Nucleus accumbens (tissue), 56 donors: ENCODE measurements at regions not wholly inside any gene's neighbourhood (a gene's known extent, or its start where the extent isn't known, plus 50 kb on each side); places are given as distances from the start of the nearest gene placed in this dataset.
"Not testable (repeated sequence)": the region's sequence is repeated elsewhere in the genome, so short reads cannot be mapped to it uniquely, and the experiment has no call there.

ENCODE experiments used
- DNase-seq, 56 donors: peaks; one replicate each; lab custom pipeline; 2025; lab: John Stamatoyannopoulos, UW

DNA sequence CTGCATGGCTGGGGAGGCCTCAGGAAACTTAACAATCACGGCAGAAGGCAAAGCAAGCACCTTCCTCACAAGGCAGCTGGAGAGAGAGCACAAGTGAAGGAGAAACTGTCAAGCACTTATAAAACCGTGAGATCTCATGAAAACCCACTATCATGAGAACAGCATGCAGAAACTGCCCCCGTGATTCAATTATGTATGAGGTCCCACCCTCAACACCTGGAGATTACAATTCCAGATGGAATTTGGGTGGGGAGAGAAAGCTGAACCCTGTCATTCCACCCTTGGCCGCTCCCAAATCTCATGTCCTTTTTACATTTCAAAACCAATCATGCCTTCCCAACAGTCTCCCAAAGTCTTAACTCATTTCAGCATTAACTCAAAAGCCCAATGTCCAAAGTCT, 107.2 kb upstream of the ECI2 start:
- no peak for DNase-seq

DNA sequence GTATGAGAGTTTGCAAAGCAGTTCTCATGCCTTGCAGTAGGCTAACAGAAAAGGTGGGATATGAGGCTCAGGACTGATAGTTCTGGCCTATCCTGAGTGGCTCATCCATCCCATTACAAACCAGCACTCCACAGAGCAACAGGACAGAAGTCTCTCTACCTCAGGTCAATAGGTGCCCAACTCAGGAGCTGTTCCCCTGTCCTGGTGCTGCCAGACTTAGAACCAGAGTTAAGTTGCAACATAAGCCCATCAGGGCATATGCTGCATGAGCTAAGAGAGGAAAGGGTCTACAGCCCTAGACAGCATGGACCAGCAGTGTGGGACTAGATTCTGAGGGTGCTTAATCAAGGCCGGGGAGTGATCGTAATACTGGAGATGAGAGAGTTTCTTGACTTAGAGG, 104.8 kb upstream of the ECI2 start:
- DNase-seq = no peak

DNA sequence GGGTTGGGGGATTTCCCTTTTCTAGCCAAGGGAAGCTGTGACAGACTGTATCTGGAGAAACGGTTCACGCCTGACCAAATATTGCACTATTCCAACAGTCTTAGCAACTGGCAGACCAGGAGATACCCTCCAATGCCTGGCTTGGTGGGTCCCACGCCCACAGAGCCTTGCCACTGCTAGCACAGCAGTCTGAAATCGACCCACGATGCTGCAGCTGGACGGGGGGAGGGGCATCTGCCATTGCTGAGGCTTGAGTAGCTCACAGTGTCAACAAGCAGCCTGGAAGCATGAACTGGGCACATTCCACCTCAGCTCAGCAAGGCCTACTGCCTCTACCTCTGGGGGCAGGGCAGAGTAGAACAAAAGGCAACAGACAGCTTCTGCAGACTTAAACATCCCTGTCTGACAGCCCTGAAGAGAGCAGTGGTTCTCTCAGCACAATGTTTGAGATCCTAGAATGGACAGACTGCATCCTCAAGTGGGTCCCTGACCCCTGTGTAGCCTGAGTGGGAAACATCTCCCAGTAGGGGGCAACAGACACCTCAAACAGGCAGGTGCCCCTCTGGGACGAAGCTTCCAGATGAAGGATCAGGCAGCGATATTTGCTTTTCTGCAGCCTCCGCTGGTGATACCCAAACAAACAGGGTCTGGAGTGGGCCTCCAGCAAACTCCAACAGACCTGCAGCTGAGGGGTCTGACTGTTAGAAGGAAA, 89.9 kb upstream of the ECI2 start:
- DNase-seq = peak in 1 of 56 donors; percentile 30

DNA sequence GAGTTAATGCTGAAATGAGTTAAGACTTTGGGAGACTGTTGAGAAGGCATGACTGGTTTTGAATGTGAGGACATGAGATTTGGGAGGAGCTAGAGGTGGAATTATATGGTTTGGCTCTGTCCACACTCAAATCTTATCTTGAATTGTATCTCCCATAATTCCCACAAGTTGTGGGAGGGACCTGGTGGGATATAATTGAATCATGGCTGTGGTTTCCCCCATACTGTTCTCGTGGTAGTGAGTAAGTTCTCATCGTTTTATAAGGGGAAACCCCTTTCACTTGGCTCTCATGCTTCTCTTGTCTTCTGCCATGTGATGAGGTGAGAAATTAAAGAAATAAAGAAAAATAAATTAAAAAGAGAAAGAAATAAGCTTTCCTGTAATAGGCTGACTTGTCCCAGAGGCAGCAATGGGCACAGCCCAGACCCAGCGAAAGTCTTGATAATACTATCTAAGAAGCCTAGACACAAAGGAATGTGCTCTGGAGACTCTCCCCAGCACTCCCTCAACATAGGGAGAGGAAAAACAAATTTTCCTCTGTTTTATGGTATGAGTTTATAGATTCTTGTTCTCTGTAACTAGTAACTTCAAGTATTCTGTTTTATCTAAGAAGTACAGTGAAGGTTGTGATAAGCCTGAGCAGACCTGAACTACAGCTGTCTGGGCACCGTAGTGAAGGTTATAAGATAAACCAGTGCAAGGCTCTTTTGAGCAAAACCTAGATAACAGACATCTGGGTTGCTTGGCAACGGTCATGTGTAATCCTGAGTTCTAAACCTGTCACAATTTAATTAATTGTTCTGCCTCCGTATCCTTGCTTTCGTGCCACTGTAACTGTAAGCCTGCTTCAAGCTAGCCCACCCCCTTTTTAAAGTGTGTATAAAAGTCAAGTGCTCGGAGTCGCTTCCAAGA, 88.9 kb upstream of the ECI2 start:
- DNase-seq = peak in 3 of 56 donors; percentile 5 to 13 (median 8)

DNA sequence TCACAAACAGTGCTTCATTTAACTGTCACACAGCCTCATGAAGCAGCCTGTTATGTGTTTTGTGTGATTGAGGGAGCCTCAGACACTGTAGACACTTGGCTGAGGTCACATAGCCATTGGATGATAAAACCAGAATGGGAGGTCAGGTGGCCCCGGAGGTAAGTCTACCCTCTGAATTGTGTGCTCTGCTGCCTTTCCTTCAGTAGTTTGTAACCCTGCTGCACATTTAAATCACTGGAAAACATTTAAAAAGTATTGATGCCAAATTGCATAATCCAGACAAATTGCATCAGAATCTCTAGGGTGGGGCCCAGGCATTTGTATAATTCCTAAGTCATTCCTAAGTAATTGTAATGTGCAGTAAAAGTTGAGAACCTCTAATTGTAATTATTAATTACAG, 85.2 kb upstream of the ECI2 start:
- DNase-seq = no peak

DNA sequence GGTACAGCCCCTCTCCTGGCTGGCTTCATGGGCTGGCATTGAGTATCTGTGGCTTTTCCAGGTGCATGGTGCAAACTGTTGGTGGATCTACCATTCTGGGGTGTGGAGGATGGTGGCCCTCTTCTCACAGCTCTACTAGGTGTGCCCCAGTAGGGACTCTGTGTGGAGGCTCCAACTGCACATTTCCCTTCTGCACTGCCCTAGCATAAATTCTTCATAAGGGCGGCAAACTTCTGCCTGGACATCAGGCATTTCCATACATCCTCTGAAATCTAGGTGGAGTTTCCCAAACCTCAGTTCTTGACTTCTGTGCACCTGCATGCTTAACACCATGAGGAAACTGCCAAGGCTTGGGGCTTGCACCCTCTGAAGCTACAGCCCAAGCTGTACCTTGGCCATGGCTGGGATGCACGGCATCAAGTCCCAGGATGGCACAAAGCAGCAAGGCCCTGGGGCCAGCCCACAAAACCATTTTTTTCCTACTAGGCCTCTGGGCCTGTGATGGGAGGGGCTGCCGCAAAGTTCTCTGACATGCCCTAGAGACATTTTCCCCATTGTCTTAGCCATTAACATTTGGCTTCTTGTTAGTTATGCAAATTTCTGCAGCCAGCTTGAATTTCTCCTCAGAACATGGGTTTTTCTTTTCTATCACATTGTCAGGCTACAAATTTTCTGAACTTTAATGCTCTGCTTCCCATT, 83.4 kb upstream of the ECI2 start:
- DNase-seq = not testable (repeated sequence)

DNA sequence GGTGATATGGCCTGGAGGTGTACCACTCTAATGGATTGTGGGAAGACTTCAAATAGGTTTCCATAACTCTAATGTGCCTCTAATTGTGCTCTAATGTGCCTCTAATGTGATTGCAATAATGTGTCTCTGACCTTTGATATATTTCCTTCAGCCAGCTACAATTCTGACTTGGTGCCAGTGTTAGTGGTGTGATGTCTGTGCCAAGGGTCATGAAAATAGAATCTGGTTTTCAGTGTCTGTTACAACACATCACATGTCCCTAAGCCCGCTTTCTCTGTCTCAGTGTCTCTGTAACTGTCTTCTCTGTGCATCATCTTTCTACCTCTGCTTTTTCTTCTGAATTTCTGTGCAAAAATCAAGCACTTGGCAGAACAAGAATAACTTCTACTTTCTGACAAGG, 77.2 kb upstream of the ECI2 start:
- no peak for DNase-seq

DNA sequence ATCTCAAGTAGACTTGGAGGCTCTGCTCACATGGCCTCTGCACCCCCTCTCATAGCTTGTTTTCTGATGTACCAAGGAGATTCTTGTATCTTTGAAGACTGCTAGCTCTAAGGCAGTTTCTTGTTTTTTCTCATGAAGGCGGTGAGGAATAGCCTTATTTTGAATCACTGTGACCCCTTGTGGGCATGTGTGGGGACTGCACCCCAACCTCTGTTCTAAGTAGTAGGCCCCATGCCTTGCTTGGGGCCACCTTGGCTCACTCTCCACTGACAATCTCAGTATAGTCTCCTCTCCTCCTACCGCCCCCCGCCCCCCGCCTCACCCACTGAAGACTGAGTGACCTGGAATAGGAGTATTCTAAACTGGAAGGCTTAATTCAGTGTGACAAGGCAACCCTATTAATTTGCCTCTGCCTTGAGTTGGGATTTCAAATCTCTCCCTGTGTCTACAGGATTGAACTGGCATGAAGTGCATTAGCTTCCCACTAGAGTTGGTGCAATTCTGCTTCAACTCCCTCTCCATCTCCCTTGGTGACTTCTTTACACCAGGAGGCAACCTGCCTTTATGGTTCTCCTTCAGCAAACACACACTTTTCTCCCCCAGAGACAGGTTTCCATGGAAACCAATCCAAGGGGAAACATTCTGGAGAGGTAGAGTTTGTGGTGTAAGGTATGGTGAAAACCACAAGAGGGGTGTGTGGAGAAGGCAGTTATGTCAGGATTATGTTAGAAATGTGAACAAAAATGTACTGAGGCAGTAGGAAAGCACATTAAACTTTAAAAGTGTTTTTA, 75.4 kb upstream of the ECI2 start:
- DNase-seq = peak in 30 of 56 donors; percentile 2 to 58 (median 16)

DNA sequence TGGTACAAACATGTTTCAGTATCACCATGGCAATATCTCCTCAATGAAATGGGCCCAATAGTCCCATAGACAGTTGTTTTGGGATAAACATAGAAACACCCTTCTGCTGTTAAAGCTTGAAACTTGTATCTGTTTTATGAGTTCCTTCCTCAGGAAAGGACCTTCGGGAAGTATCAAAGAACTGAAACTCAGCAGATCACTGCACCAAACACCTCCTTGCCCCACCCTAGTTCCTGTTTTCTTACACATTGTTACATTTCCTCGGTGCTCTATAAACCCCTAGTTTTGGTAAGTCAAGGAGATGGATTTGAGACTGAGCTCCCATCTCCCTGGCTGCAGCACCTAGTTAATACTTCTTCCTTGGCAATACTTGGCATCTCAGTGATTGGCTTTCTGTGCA, 73.8 kb upstream of the ECI2 start:
- DNase-seq = no peak

DNA sequence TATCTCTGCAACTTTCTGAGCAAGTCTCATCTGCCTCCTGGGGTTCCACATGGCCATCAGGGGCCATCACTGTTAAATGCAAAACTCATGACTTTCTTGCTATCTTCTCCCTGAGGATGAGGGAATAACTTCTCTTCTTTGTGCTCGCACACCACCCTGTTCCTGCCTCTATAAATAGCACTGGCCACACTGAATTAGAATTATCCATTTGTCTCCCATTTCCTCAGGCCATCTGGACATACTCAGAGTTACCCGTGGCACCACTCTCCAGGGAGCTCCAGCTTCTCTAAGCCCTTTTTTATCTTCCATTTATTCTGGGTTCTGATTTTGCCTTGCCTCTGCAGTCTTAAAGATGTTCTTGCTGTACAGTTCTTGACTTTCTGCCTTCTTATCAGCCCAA, 72.8 kb upstream of the ECI2 start:
- DNase-seq = no peak

DNA sequence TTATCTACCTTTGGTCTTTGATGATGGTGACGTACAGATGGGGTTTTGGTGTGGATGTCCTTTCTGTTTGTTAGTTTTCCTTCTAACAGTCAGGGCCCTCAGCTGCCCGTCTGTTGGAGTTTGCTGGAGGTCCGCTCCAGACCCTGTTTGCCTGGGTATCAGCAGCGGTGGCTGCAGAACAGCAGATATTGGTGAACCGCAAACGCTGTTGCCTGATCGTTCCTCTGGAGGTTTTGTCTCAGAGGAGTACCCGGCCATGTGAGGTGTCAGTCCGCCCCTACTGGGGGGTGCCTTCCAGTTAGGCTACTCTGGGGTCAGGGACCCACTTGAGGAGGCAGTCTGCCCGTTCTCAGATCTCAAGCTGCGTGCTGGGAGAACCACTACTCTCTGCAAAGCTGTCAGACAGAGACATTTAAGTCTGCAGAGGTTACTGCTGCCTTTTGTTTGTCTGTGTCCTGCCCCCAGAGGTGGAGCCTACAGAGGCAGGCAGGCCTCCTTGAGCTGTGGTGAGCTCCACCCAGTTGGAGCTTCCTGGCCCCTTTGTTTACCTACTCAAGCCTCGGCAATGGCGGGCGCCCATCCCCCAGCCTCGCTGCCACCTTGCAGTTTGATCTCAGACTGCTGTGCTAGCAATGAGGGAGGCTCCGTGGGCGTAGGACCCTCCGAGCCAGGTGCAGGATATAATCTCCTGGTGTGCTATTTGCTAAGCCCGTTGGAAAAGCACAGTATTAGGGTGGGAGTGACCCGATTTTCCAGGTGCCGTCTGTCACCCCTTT, 68.5 kb upstream of the ECI2 start:
- DNase-seq = not testable (repeated sequence)

DNA sequence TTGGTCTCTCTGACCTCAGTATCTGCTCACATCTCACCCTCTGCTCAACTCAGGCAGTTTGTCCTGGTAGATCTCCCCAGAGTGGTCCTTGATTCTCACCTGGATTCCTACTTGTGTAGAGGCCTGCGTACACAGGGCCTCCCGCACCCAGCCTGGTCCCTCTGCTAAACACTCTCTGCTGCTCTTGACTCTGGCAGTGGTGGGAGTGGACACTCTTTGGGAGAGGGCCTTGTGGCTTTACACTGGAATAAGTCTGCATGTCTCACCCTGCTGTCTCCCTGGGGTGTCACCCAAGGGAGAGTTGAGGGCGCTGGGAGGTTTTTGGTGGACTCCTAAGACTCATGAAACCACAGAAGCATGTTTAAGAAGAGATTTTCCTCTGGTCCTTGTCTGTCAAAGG, 57.3 kb upstream of the ECI2 start:
- no peak for DNase-seq

DNA sequence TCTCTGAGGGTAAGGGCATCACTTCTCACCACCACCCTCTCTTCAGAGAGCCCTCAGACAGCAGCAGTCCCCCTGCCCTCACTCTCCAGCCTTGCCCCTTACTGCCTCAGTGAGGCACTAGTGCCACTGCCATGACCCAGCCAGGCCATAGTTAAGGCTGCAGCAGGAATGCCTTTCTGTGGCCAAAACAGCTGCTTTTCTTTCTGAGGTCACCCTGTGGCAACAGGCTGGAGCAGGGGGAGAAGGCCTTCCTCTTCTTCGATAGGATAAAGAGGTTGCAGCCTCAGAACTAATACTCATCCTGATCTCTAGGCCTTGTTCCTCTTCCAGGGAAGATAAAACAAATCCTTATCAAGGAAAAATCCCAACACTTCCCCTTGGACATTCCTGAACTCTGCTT, 56.8 kb upstream of the ECI2 start:
- DNase-seq = no peak

DNA sequence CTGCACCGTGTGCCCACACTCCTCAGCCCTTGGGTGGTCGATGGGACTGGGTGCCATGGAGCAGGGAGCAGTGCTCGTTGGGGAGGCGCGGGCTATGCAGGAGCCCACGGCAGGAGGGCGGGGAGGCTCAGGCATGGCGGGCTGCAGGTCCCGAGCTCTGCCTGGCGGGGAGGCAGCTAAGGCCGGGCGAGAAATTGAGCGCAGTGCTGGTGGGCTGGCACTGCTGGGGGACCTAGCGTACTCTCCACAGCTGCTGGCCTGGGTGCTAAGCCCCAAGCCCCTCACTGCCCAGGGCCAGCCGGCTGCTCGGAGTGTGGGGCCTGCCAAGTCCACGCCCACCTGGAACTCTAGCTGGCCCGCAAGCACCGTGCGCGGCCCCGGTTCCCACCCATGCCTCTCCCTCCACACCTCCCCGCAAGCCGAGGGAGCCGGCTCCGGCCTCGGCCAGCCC, 55.9 kb upstream of the ECI2 start:
- no peak for DNase-seq

DNA sequence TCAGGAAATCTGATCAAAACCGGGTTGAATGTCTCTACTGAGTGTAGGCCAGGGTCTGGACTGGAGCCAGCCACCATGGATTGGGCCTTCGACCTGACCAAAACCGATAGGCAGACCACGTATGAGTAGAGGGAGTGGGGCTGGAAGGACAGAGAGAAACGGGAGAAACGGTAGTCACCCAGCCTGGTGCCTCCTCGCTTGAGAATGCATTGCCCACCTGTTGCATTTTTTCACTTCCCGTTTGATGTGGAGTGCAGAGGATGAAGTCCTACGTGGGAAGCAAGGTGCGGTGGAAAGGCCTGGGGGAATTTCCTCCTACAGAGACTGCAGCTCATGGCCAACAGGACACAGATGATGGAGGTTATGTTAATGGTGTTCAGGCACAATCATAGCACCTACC, 53.9 kb upstream of the ECI2 start:
- no peak for DNase-seq

DNA sequence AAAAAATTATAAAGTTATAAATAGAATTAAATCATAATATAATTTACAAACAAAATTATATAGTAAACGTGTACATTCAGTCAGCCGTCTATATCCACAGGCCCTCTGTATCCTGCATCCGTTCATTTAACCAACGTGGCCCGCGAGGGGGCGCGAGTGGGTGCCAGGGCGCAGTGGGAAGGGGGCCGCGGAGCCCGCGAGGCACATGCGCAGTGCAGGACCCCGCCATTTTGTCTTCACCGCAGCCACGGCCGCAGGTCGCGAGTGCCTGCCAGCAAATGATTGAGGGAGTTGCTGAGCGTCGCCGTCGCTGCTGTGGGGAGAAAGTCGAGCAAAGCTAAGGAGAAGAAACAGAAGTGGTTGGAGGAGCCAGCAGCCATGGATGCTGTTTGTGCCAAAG, 53.4 kb upstream of the ECI2 start:
- no peak for DNase-seq

DNA sequence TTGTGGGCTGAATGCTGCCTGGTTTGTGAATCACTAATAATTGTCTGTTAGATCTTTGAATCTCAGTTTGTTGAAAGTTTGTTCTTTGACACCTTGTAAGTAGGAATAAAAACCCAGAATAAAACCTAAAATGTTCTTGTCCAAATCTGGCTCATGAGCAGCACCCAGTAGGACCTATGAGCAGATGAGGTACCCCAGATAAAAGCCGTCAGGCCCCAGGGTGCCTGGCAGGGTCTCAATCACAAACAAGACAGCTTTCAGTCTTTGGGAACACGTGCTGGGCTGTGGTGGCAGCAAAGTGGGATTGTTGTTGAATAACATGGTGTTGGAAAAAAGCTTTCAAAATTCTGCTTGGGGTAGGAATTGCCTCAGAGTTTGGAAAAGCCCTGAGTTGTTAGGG, 52.1 kb upstream of the ECI2 start:
- DNase-seq = no peak

DNA sequence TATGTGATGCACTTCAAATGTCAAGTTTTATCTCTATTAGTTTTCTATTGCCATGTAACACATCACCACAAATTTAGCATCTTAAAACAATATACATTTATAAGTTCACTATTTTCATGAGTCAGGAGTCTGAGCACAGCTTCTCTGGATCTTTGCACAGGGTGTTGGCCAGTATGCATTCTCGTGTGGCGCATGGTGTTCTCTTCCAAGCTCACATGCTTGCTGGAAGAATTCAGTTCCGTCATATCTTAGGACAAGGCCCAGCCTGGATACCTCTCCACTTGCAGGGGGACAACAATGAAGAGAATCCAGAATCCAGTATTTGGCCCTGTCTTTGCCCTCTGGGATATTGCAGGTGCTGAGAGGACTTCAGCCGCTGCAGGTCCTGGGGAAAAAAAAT, 51.0 kb upstream of the ECI2 start:
- no peak for DNase-seq

DNA sequence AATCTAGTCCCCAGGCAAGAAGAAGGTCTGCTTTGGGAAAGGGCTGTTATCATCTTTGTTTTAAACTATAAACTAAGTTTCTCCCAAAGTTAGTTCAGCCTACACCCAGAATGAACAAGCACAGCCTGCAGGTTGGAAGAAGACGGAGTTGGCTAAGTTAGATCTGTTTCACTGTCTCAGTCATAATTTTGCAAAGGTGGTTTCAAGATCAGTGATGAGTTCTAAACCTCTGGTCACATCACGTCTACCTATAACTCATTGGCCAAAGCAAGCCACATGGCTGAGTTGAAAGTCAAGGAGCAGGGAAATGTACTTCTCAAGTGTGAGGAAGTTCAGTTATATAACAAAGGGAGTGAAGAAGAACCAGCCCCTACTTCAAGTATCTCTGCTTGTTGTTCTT, 50.5 kb upstream of the ECI2 start:
- DNase-seq = no peak

DNA sequence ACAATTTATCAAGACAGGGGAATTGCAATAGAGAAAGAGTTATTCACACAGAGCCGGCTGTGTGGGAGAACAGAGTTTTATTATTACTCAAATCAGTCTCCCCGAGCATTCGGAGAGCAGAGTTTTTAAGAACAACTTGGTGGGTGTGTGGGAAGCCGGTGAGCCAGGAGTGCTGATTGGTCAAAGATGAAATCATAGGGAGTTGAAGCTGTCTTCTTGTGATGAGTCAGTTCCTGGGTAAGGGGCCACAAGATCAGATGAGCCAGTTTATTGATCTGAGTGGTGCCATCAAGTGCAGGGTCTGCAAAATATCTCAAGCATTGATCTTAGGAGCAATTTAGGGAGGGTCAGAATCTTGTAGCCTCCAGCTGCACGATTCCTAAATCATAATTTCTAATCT, 50.0 kb upstream of the ECI2 start:
- no peak for DNase-seq
